GM19467 (cell line): ENCODE measurements at regions not wholly inside any gene's neighbourhood (a gene's known extent, or its start where the extent isn't known, plus 50 kb on each side); places are given as distances from the start of the nearest gene placed in this dataset.
A peak's percentile ranks its signal among the peaks of the same experiment; 100 is the strongest.

ENCODE experiments used
- ATAC-seq: cut with Tn5 transposase; IDR thresholded peaks from one replicate; pipeline ENCODE4 v1.9.1; 2021; ENCODE audit warnings: mild to moderate bottlenecking, moderate library complexity; ENCODE audit not compliant: unreplicated experiment

- ATAC-seq, result no peak
Measured at GRCh38 chr1:192943108-192943507, 116.1 kb downstream of the UCHL5 start.

- ATAC-seq, result no peak
Measured at GRCh38 chr1:192943522-192943921, 115.6 kb downstream of the UCHL5 start.

- ATAC-seq, result no peak
Measured at GRCh38 chr1:192945390-192946130, 113.6 kb downstream of the UCHL5 start.

- no peak for ATAC-seq
Measured at GRCh38 chr1:192949783-192950182, 109.4 kb downstream of the UCHL5 start.

GRCh38 chr1:192950926-192951325 is 108.2 kb downstream of the UCHL5 start:
- ATAC-seq, result no peak

- ATAC-seq, result peak; percentile 92
Measured at GRCh38 chr1:192951691-192952460, 107.3 kb downstream of the UCHL5 start.

GRCh38 chr1:192952646-192953045 is 106.5 kb downstream of the UCHL5 start:
- no peak for ATAC-seq

- ATAC-seq, result no peak
Measured at GRCh38 chr1:192954705-192955265, 104.4 kb downstream of the UCHL5 start.

GRCh38 chr1:192958350-192958749 is 100.8 kb downstream of the UCHL5 start:
- ATAC-seq, result no peak

- ATAC-seq, result no peak
Measured at GRCh38 chr1:192958871-192959270, 100.3 kb downstream of the UCHL5 start.

GRCh38 chr1:192959657-192960186 is 99.4 kb downstream of the UCHL5 start:
- no peak for ATAC-seq
